ENCODE measurements at regions not wholly inside any gene's neighbourhood (a gene's known extent, or its start where the extent isn't known, plus 50 kb on each side); places are given as distances from the start of the nearest gene placed in this dataset.
"Not testable (repeated sequence)": the region's sequence is repeated elsewhere in the genome, so short reads cannot be mapped to it uniquely, and the experiment has no call there.

DNA sequence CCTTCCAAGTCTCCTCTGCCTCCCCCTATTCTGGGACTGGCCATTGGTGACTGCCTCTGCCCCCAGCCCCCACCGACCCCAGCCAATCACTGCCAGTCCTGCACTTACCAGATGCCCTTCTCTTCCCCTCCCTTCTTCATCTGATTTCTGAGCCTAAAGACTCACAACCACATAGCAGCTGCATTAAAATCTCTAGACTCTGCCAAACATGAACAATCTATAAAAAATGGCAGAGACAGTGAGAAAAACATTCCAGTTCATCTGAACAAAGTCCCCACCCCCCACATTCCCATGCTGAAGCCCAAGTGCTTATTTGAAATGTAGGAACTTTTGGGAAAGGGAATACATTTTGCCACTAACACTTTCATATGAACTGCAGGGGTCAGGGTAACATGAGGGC lies 60.8 kb downstream of the KCTD12 start:
- Histone ChIP-seq H3K4me3 (no peak overlapping the region), H3K9me2 (ENCODE audit: insufficient read depth) (no peaks in the 10 kb centered on the region), H3K4me2 (no peak overlapping the region), H3K9me3 (ENCODE audit: insufficient read depth, low read depth) (no peaks in the 10 kb centered on the region), H3K4me1 (replicated peaks; ENCODE audit: insufficient read depth) (no peaks in the 10 kb centered on the region), H3K79me2 (ENCODE audit: low read depth) (no peaks in the 10 kb centered on the region), H3K27me3 (ENCODE audit: insufficient read depth, low read depth) (no peaks in the 10 kb centered on the region), H3F3A (ENCODE audit: insufficient read depth, low read depth) (no peaks in the 10 kb centered on the region), H2AFZ (no peak overlapping the region), H3K27ac (no peak overlapping the region), H4K20me1 (ENCODE audit: insufficient read depth) (no peaks in the 10 kb centered on the region), H3K36me3 (ENCODE audit: low read depth) (no peaks in the 10 kb centered on the region)
- intact Hi-C loops (cut with micrococcal nuclease; ENCODE audit: unreplicated experiment): no loop called here
- ChIA-PET CTCF (no interaction called here), POLR2A (ENCODE audit: unreplicated experiment) (no interaction called here)
- no TSS peak for BruUV-seq (replicated peaks)
- TF ChIP-seq, protein P1, sequence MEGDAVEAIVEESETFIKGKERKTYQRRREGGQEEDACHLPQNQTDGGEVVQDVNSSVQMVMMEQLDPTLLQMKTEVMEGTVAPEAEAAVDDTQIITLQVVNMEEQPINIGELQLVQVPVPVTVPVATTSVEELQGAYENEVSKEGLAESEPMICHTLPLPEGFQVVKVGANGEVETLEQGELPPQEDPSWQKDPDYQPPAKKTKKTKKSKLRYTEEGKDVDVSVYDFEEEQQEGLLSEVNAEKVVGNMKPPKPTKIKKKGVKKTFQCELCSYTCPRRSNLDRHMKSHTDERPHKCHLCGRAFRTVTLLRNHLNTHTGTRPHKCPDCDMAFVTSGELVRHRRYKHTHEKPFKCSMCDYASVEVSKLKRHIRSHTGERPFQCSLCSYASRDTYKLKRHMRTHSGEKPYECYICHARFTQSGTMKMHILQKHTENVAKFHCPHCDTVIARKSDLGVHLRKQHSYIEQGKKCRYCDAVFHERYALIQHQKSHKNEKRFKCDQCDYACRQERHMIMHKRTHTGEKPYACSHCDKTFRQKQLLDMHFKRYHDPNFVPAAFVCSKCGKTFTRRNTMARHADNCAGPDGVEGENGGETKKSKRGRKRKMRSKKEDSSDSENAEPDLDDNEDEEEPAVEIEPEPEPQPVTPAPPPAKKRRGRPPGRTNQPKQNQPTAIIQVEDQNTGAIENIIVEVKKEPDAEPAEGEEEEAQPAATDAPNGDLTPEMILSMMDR (conservative IDR thresholded peaks at IDR 0.05): no peak
- no peak for TF ChIP-seq EZH2 (IDR thresholded peaks at IDR 0.05; ENCODE audit: low read depth)
- no peak for DNase-seq

DNA sequence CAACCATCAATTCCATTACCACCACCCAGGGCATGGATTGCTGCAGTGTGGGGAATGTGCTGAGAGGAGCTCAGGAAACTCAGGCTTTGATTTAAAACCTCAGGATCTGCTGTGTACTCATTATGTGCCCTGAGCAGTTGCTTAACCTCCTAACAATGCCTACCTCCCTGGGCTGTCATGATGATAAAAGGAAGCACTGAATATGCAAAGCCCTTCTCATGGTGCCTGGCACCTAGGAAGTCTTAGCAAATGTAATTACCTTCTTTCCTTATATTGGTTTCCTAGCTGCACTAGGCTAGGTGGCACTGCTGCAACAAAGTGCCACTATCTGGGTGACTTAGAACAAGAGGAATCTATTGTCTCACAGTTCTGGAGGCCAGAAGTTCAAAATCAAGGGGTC lies 62.2 kb downstream of the KCTD12 start:
- Histone ChIP-seq H3K27me3 (ENCODE audit: insufficient read depth, low read depth) (no peaks in the 10 kb centered on the region), H3F3A (ENCODE audit: insufficient read depth, low read depth) (no peaks in the 10 kb centered on the region), H3K9me2 (ENCODE audit: insufficient read depth) (no peaks in the 10 kb centered on the region), H3K4me3 (no peak overlapping the region), H4K20me1 (ENCODE audit: insufficient read depth) (no peaks in the 10 kb centered on the region), H3K4me2 (no peak overlapping the region), H3K9me3 (ENCODE audit: insufficient read depth, low read depth) (no peaks in the 10 kb centered on the region), H3K36me3 (ENCODE audit: low read depth) (no peaks in the 10 kb centered on the region), H3K27ac (no peak overlapping the region), H3K79me2 (ENCODE audit: low read depth) (no peaks in the 10 kb centered on the region), H2AFZ (no peak overlapping the region), H3K4me1 (replicated peaks; ENCODE audit: insufficient read depth) (no peaks in the 10 kb centered on the region)
- POLR2A ChIA-PET (ENCODE audit: unreplicated experiment): no interaction called here
- CTCF ChIA-PET: no interaction called here
- DNase-seq: no peak
- intact Hi-C loops (cut with micrococcal nuclease; ENCODE audit: unreplicated experiment): no loop called here
- BruUV-seq (replicated peaks): no TSS peak
- TF ChIP-seq, protein P1 (conservative IDR thresholded peaks at IDR 0.05): no peak
- no peak for TF ChIP-seq EZH2 (IDR thresholded peaks at IDR 0.05; ENCODE audit: low read depth)

DNA sequence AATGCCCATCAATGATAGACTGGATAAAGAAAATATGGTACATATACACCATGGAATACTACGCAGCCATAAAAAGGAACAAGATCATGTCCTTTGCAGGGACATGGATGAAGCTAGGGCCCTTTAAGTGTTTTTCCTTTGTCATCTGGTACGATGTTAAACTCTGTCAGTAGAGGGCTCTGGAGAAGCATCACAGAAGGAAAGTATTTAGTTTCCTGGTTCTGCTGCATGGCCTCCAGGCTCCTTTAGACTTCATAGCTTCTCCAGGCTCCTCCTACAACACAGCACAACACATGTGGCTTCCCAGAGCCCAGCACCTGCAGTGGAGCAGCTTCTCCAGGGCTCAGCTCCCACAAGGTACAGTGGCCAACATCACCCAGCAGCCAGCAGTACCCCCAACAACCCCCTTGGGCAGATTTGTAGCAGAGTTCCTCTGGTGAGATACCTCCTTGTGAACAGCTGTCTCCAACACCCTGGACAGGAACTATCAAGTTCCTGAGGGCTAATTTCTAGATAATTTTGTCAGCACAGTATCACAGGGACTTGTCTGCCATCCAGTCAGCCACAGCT lies 63.4 kb downstream of the KCTD12 start:
- BruUV-seq (replicated peaks): no TSS peak
- Histone ChIP-seq H3K4me3 (no peak overlapping the region), H4K20me1 (ENCODE audit: insufficient read depth) (no peaks in the 10 kb centered on the region), H3K36me3 (ENCODE audit: low read depth) (no peaks in the 10 kb centered on the region), H3K4me1 (replicated peaks; ENCODE audit: insufficient read depth) (no peaks in the 10 kb centered on the region), H3K27me3 (ENCODE audit: insufficient read depth, low read depth) (no peaks in the 10 kb centered on the region), H3K9me3 (ENCODE audit: insufficient read depth, low read depth) (no peaks in the 10 kb centered on the region), H3K9me2 (ENCODE audit: insufficient read depth) (no peaks in the 10 kb centered on the region), H2AFZ (no peak overlapping the region), H3F3A (ENCODE audit: insufficient read depth, low read depth) (no peaks in the 10 kb centered on the region), H3K27ac (no peak overlapping the region), H3K79me2 (ENCODE audit: low read depth) (no peaks in the 10 kb centered on the region), H3K4me2 (no peak overlapping the region)
- ChIA-PET POLR2A (ENCODE audit: unreplicated experiment) (no interaction called here), CTCF (no interaction called here)
- DNase-seq: no peak
- intact Hi-C loops (cut with micrococcal nuclease; ENCODE audit: unreplicated experiment): no loop called here
- TF ChIP-seq, protein P1 (conservative IDR thresholded peaks at IDR 0.05): peak; percentile 36; the same call in 1 of the 2 replicates
- no peak for TF ChIP-seq EZH2 (IDR thresholded peaks at IDR 0.05; ENCODE audit: low read depth)

DNA sequence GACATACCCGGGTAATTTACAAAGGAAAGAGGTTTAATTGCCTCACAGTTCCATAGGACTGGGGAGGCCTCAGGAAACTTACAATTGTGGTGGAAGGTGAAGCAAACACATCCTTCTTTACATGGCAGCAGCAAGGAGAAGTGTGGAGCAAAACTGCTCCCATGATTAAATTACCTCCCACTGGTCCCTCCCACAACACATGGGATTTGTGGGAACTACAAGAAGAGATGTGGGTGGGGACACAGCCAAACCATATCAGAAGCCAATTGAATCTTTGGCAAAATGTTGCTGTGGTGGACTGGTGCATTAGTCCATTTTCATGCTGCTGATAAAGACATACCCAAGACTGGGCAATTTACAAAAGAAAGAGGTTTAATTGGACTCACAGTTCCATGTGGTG lies 65.0 kb downstream of the KCTD12 start:
- POLR2A ChIA-PET (ENCODE audit: unreplicated experiment); H3K9me3 ChIP-seq (ENCODE audit: insufficient read depth, low read depth); H2AFZ ChIP-seq; CTCF ChIA-PET; H3F3A ChIP-seq (ENCODE audit: insufficient read depth, low read depth); H3K27me3 ChIP-seq (ENCODE audit: insufficient read depth, low read depth); H3K9me2 ChIP-seq (ENCODE audit: insufficient read depth); H3K27ac ChIP-seq; BruUV-seq (replicated peaks); H3K4me2 ChIP-seq; DNase-seq; intact Hi-C loops (cut with micrococcal nuclease; ENCODE audit: unreplicated experiment); H3K4me3 ChIP-seq; H3K4me1 ChIP-seq (replicated peaks; ENCODE audit: insufficient read depth); H4K20me1 ChIP-seq (ENCODE audit: insufficient read depth); H3K79me2 ChIP-seq (ENCODE audit: low read depth); H3K36me3 ChIP-seq (ENCODE audit: low read depth): not testable (repeated sequence)
